ENCODE measurements at regions not wholly inside any gene's neighbourhood (a gene's known extent, or its start where the extent isn't known, plus 50 kb on each side); places are given as distances from the start of the nearest gene placed in this dataset.

DNA sequence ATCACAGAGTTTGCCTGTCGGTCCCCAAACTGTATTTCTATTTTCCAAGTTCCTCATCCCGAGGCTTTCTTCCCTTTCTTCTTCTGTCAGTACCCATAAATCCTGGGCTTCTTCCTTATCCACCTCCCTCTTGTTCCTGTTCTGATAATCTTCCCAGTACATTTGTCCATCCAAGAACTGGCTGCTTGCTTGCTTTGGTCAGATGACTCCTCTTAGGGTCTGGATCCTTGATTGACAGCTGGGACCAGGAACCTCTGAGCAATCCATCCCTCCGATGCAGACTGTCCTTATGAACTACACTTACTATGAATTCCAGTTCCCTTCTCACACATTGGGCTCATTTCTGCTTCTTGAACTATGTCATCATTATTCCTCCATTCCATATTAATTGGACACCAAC is 275.3 kb upstream of the CITED2 start:
- TF ChIP-seq CTCF (conservative IDR thresholded peaks at IDR 0.05), result no peak
- peaks cover 7% of the 10 kb centered on the region for H3K36me3 Mint-ChIP-seq (ENCODE audit: low read depth)
- H3K4me1 Mint-ChIP-seq, result peaks cover 51% of the 10 kb centered on the region
- no peak for DNase-seq (ENCODE audit: low read depth, low spot score)
- no peak overlapping the region for H3K4me3 Mint-ChIP-seq
- peaks cover 10% of the 10 kb centered on the region for H3K9me3 Mint-ChIP-seq
- no peak overlapping the region for H3K27ac Mint-ChIP-seq (ENCODE audit: unreplicated experiment)
- H3K27me3 Mint-ChIP-seq (ENCODE audit: low read depth), result no peaks in the 10 kb centered on the region

- H3K4me1 Mint-ChIP-seq, result peaks cover 50% of the 10 kb centered on the region
- H3K4me3 Mint-ChIP-seq, result no peak overlapping the region
- peaks cover 10% of the 10 kb centered on the region for H3K9me3 Mint-ChIP-seq
- H3K27me3 Mint-ChIP-seq (ENCODE audit: low read depth), result no peaks in the 10 kb centered on the region
- no peak overlapping the region for H3K27ac Mint-ChIP-seq (ENCODE audit: unreplicated experiment)
- H3K36me3 Mint-ChIP-seq (ENCODE audit: low read depth), result peaks cover 7% of the 10 kb centered on the region
- no peak for DNase-seq (ENCODE audit: low read depth, low spot score)
- TF ChIP-seq CTCF (conservative IDR thresholded peaks at IDR 0.05), result no peak
Measured at GRCh38 chr6:139649128-139649527, 274.7 kb upstream of the CITED2 start.

GRCh38 chr6:139648430-139649000 is 274.1 kb upstream of the CITED2 start:
- no peaks in the 10 kb centered on the region for H3K27me3 Mint-ChIP-seq (ENCODE audit: low read depth)
- H3K4me1 Mint-ChIP-seq, result peaks cover 51% of the 10 kb centered on the region
- H3K27ac Mint-ChIP-seq (ENCODE audit: unreplicated experiment), result peak overlapping the region; percentile 60
- TF ChIP-seq CTCF (conservative IDR thresholded peaks at IDR 0.05), result no peak
- H3K9me3 Mint-ChIP-seq, result peaks cover 10% of the 10 kb centered on the region
- no peak overlapping the region for H3K4me3 Mint-ChIP-seq
- H3K36me3 Mint-ChIP-seq (ENCODE audit: low read depth), result peaks cover 7% of the 10 kb centered on the region
- no peak for DNase-seq (ENCODE audit: low read depth, low spot score)

- H3K36me3 Mint-ChIP-seq (ENCODE audit: low read depth), result peaks cover 6% of the 10 kb centered on the region
- H3K4me3 Mint-ChIP-seq, result no peak overlapping the region
- H3K27ac Mint-ChIP-seq (ENCODE audit: unreplicated experiment), result peak overlapping the region; percentile 36
- DNase-seq (ENCODE audit: low read depth, low spot score), result no peak
- no peak for TF ChIP-seq CTCF (conservative IDR thresholded peaks at IDR 0.05)
- peaks cover 9% of the 10 kb centered on the region for H3K9me3 Mint-ChIP-seq
- H3K4me1 Mint-ChIP-seq, result peaks cover 44% of the 10 kb centered on the region
- H3K27me3 Mint-ChIP-seq (ENCODE audit: low read depth), result no peaks in the 10 kb centered on the region
Measured at GRCh38 chr6:139647841-139648240, 273.4 kb upstream of the CITED2 start.

DNA sequence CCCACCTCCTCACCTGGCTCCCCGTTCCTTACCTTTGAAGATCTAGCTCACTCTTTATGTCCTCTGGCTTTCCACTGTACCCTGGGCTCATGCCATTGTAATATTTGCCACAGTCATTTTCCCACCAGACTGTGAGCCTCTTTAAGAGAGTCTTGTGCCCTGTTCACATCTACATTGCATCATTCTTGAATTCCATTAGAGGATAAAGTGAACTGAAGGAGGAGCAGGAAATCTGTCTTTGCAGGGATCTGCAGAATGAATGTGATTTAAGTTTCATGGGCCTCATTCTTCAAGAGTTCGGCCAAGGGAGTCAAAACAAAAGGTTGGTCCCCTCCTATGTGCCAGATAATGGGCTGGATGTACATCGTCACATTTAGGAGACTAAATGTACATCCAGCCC is 272.6 kb upstream of the CITED2 start:
- Mint-ChIP-seq H3K27me3 (ENCODE audit: low read depth) (no peaks in the 10 kb centered on the region), H3K4me3 (no peak overlapping the region), H3K4me1 (peaks cover 41% of the 10 kb centered on the region), H3K9me3 (peaks cover 7% of the 10 kb centered on the region), H3K27ac (ENCODE audit: unreplicated experiment) (no peak overlapping the region), H3K36me3 (ENCODE audit: low read depth) (peaks cover 5% of the 10 kb centered on the region)
- DNase-seq (ENCODE audit: low read depth, low spot score), result no peak
- TF ChIP-seq CTCF (conservative IDR thresholded peaks at IDR 0.05), result no peak

Measured in neural crest cell (in vitro differentiated cells).